Natural killer cell treated with Interleukin-12 subunit alpha and Interleukin-12 subunit beta and Interleukin-15 and Interleukin-18, amount 100 ng/mL, for 72 hours (primary cell): ENCODE measurements at regions not wholly inside any gene's neighbourhood (a gene's known extent, or its start where the extent isn't known, plus 50 kb on each side); places are given as distances from the start of the nearest gene placed in this dataset.
"Not testable (repeated sequence)": the region's sequence is repeated elsewhere in the genome, so short reads cannot be mapped to it uniquely, and the experiment has no call there.

Experiments
- ATAC-seq, 2 donors: fragments of 150-1000 bp; cut with Tn5 transposase in 1 of 2; sonication (Bioruptor Pico), chemical (Tn5 transposase) in 1 of 2; 2 replicates each; pipeline ENCODE4 v1.10.0; 2021
- DNase-seq: peaks from one replicate; pipeline ENCODE4 v3.0.0; 2022; ENCODE audit warnings: low spot score
- H3K27ac Mint-ChIP-seq, 2 donors: 1 replicate in 1 of 2; 2 replicates in 1 of 2; pipeline ENCODE4 v1.8.0; 2022; ENCODE audit warnings: mixed read lengths in 2 of 2, mild to moderate bottlenecking in 1 of 2, moderate library complexity in 1 of 2
- H3K27me3 Mint-ChIP-seq, 2 donors: 1 replicate in 1 of 2; 2 replicates in 1 of 2; pipeline ENCODE4 v1.8.0; 2022; ENCODE audit warnings: mixed read lengths in 2 of 2
- H3K36me3 Mint-ChIP-seq: one replicate; pipeline ENCODE4 v1.8.0; 2022; ENCODE audit warnings: mixed read lengths
- H3K4me1 Mint-ChIP-seq, 2 donors: 1 replicate in 1 of 2; 2 replicates in 1 of 2; pipeline ENCODE4 v1.8.0; 2022; ENCODE audit warnings: low read depth in 2 of 2, mixed read lengths in 2 of 2, mild to moderate bottlenecking in 1 of 2
- H3K4me3 Mint-ChIP-seq: one replicate; pipeline ENCODE4 v1.8.0; 2022; ENCODE audit warnings: mixed read lengths
- H3K9me3 Mint-ChIP-seq: 2 replicates; pipeline ENCODE4 v1.8.0; 2022; ENCODE audit warnings: mixed read lengths

- Mint-ChIP-seq H3K9me3 (no peaks in the 10 kb centered on the region), H3K27ac (no peak overlapping the region), H3K4me1 (no peaks in the 10 kb centered on the region), H3K27me3 (peaks cover 0 to 9% of the 10 kb centered on the region in 2 donors), H3K36me3 (no peaks in the 10 kb centered on the region), H3K4me3 (no peak overlapping the region)
- ATAC-seq, result no peak
- DNase-seq, result no peak
Observed at GRCh38 chr6:82419132-82419581, 55.5 kb downstream of the TPBG start.

GRCh38 chr6:82419859-82420258 lies 56.2 kb downstream of the TPBG start:
- no peaks in the 10 kb centered on the region for H3K9me3 Mint-ChIP-seq
- H3K4me1 Mint-ChIP-seq, result no peaks in the 10 kb centered on the region
- peaks cover 0 to 14% of the 10 kb centered on the region in 2 donors for H3K27me3 Mint-ChIP-seq
- DNase-seq (no peak), ATAC-seq (no peak)
- H3K36me3 Mint-ChIP-seq, result no peaks in the 10 kb centered on the region
- no peak overlapping the region for H3K27ac Mint-ChIP-seq
- H3K4me3 Mint-ChIP-seq, result no peak overlapping the region

- H3K27me3 Mint-ChIP-seq, result peaks cover 0 to 9% of the 10 kb centered on the region in 2 donors
- no peak overlapping the region for H3K27ac Mint-ChIP-seq
- H3K4me1 Mint-ChIP-seq, result no peaks in the 10 kb centered on the region
- DNase-seq, result no peak
- ATAC-seq, result no peak
- no peak overlapping the region for H3K4me3 Mint-ChIP-seq
- no peaks in the 10 kb centered on the region for H3K36me3 Mint-ChIP-seq
- peaks cover 3% of the 10 kb centered on the region for H3K9me3 Mint-ChIP-seq
Observed at GRCh38 chr6:82430611-82431010, 67.0 kb downstream of the TPBG start.

- DNase-seq (no peak), ATAC-seq (no peak)
- peaks cover 0 to 18% of the 10 kb centered on the region in 2 donors for H3K27me3 Mint-ChIP-seq
- H3K4me1 Mint-ChIP-seq, result no peaks in the 10 kb centered on the region
- no peak overlapping the region for H3K4me3 Mint-ChIP-seq
- no peaks in the 10 kb centered on the region for H3K36me3 Mint-ChIP-seq
- no peak overlapping the region for H3K27ac Mint-ChIP-seq
- H3K9me3 Mint-ChIP-seq, result peaks cover 8% of the 10 kb centered on the region
Observed at GRCh38 chr6:82436740-82437139, 73.1 kb downstream of the TPBG start.

- no peak for DNase-seq
- no peaks in the 10 kb centered on the region for H3K36me3 Mint-ChIP-seq
- H3K4me3 Mint-ChIP-seq, result no peak overlapping the region
- peaks cover 6% of the 10 kb centered on the region for H3K9me3 Mint-ChIP-seq
- peaks cover 0 to 18% of the 10 kb centered on the region in 2 donors for H3K27me3 Mint-ChIP-seq
- no peaks in the 10 kb centered on the region for H3K4me1 Mint-ChIP-seq
- H3K27ac Mint-ChIP-seq, result no peak overlapping the region
- no peak for ATAC-seq
Observed at GRCh38 chr6:82437701-82438100, 74.1 kb downstream of the TPBG start.

- Mint-ChIP-seq H3K27ac (no peak overlapping the region), H3K4me1 (no peaks in the 10 kb centered on the region), H3K27me3 (peaks cover 0 to 17% of the 10 kb centered on the region in 2 donors), H3K4me3 (no peak overlapping the region), H3K9me3 (peaks cover 6% of the 10 kb centered on the region), H3K36me3 (no peaks in the 10 kb centered on the region)
- ATAC-seq (no peak), DNase-seq (no peak)
Observed at GRCh38 chr6:82441047-82441855, 77.6 kb downstream of the TPBG start.

- H3K9me3 Mint-ChIP-seq, result peaks cover 6% of the 10 kb centered on the region
- no peak for ATAC-seq
- H3K4me3 Mint-ChIP-seq, result no peak overlapping the region
- no peak for DNase-seq
- H3K27ac Mint-ChIP-seq, result no peak overlapping the region
- H3K4me1 Mint-ChIP-seq, result no peaks in the 10 kb centered on the region
- peaks cover 0 to 17% of the 10 kb centered on the region in 2 donors for H3K27me3 Mint-ChIP-seq
- no peaks in the 10 kb centered on the region for H3K36me3 Mint-ChIP-seq
Observed at GRCh38 chr6:82442061-82442719, 78.6 kb downstream of the TPBG start.

- Mint-ChIP-seq H3K4me3 (no peak overlapping the region), H3K9me3 (peaks cover 22% of the 10 kb centered on the region), H3K36me3 (peaks cover 4% of the 10 kb centered on the region), H3K4me1 (no peaks in the 10 kb centered on the region), H3K27me3 (peaks cover 0 to 6% of the 10 kb centered on the region in 2 donors), H3K27ac (no peak overlapping the region)
- ATAC-seq (no peak), DNase-seq (no peak)
Observed at GRCh38 chr6:82458147-82458546, 94.5 kb downstream of the TPBG start.

GRCh38 chr6:82458705-82459104 lies 95.1 kb downstream of the TPBG start:
- peaks cover 0 to 6% of the 10 kb centered on the region in 2 donors for H3K27me3 Mint-ChIP-seq
- no peak overlapping the region for H3K4me3 Mint-ChIP-seq
- no peak for ATAC-seq
- peaks cover 4% of the 10 kb centered on the region for H3K36me3 Mint-ChIP-seq
- no peak for DNase-seq
- H3K9me3 Mint-ChIP-seq, result peaks cover 22% of the 10 kb centered on the region
- H3K4me1 Mint-ChIP-seq, result no peaks in the 10 kb centered on the region
- no peak overlapping the region for H3K27ac Mint-ChIP-seq

- DNase-seq, result no peak
- Mint-ChIP-seq H3K27me3 (peaks cover 0 to 6% of the 10 kb centered on the region in 2 donors), H3K36me3 (peaks cover 4% of the 10 kb centered on the region), H3K27ac (no peak overlapping the region), H3K4me3 (no peak overlapping the region), H3K4me1 (no peaks in the 10 kb centered on the region), H3K9me3 (peaks cover 10% of the 10 kb centered on the region)
- ATAC-seq, result no peak
Observed at GRCh38 chr6:82461536-82461935, 97.9 kb downstream of the TPBG start.

- no peak for DNase-seq
- H3K4me1 Mint-ChIP-seq, result no peaks in the 10 kb centered on the region
- H3K27me3 Mint-ChIP-seq, result no peaks in the 10 kb centered on the region
- no peak overlapping the region for H3K4me3 Mint-ChIP-seq
- H3K36me3 Mint-ChIP-seq, result no peaks in the 10 kb centered on the region
- H3K27ac Mint-ChIP-seq, result no peak overlapping the region
- H3K9me3 Mint-ChIP-seq, result peaks cover 9% of the 10 kb centered on the region
- no peak for ATAC-seq
Observed at GRCh38 chr6:82467338-82467737, 103.7 kb downstream of the TPBG start.

- H3K27ac Mint-ChIP-seq, ATAC-seq, DNase-seq, H3K27me3 Mint-ChIP-seq, H3K4me1 Mint-ChIP-seq, H3K4me3 Mint-ChIP-seq, H3K36me3 Mint-ChIP-seq: not testable (repeated sequence)
- H3K9me3 Mint-ChIP-seq, result peaks cover 15% of the 10 kb centered on the region
Observed at GRCh38 chr6:82470123-82470522, 106.5 kb downstream of the TPBG start.

GRCh38 chr6:82475106-82475505 lies 111.5 kb downstream of the TPBG start:
- ATAC-seq, H3K4me1 Mint-ChIP-seq, H3K4me3 Mint-ChIP-seq, H3K27ac Mint-ChIP-seq, H3K27me3 Mint-ChIP-seq, DNase-seq, H3K36me3 Mint-ChIP-seq: not testable (repeated sequence)
- peaks cover 12% of the 10 kb centered on the region for H3K9me3 Mint-ChIP-seq

- H3K4me1 Mint-ChIP-seq, result no peaks in the 10 kb centered on the region
- H3K4me3 Mint-ChIP-seq, result no peak overlapping the region
- DNase-seq (no peak), ATAC-seq (no peak)
- H3K9me3 Mint-ChIP-seq, result peaks cover 14% of the 10 kb centered on the region
- no peaks in the 10 kb centered on the region for H3K27me3 Mint-ChIP-seq
- H3K27ac Mint-ChIP-seq, result no peak overlapping the region
- peaks cover 8% of the 10 kb centered on the region for H3K36me3 Mint-ChIP-seq
Observed at GRCh38 chr6:82484001-82484400, 120.4 kb downstream of the TPBG start.
